Peyer's patch (tissue), 4 donors: ENCODE measurements at regions not wholly inside any gene's neighbourhood (a gene's known extent, or its start where the extent isn't known, plus 50 kb on each side); places are given as distances from the start of the nearest gene placed in this dataset.

Experiments used
- DNase-seq, 3 donors: peaks; one replicate each; pipeline ENCODE4 v3.0.0-alpha.2; 2017 to 2019
- H3K27ac ChIP-seq, 4 donors: fragments of 200-600 bp; sonication (generic); one replicate each; pipeline ENCODE4 v1.5.1; 2016 to 2019
- H3K27me3 ChIP-seq, 2 donors: fragments of 200-600 bp; sonication (generic); one replicate each; pipeline ENCODE4 v1.5.1; 2019
- H3K36me3 ChIP-seq, 3 donors: fragments of 200-600 bp; sonication (generic); one replicate each; pipeline ENCODE4 v1.5.1; 2016 to 2019
- H3K4me1 ChIP-seq, 4 donors: fragments of 200-600 bp; sonication (generic); one replicate each; pipeline ENCODE4 v1.5.1; 2016 to 2019
- H3K4me3 ChIP-seq, 4 donors: fragments of 200-600 bp; sonication (generic); 1 replicate in 3 of 4; 2 replicates in 1 of 4; pipeline ENCODE4 v1.5.1; 2016 to 2019; ENCODE audit warnings: mild to moderate bottlenecking in 1 of 4
- H3K9me3 ChIP-seq, 4 donors: fragments of 200-600 bp; sonication (generic); one replicate each; pipeline ENCODE4 v1.5.1; 2016 to 2019; ENCODE audit warnings: mild to moderate bottlenecking in 1 of 4
- CTCF ChIP-seq, 6 experiments: fragments of 450-650 bp in 4 of 6; fragments of 200-600 bp in 2 of 6; sonication (generic) in 1 of 6; IDR thresholded peaks; one replicate each; pipeline ENCODE4 v1.5.1; 2017 to 2019; ENCODE audit warnings: antibody characterized with exemption in 6 of 6, mild to moderate bottlenecking in 3 of 6, moderate library complexity in 1 of 6
- POLR2A ChIP-seq, 2 donors: fragments of 450-650 bp; IDR thresholded peaks; one replicate each; pipeline ENCODE4 v1.5.1; 2017; ENCODE audit warnings: antibody characterized with exemption in 2 of 2, mild to moderate bottlenecking in 2 of 2, moderate library complexity in 2 of 2

- H3K4me3 ChIP-seq: no peak overlapping the region
- H3K27me3 ChIP-seq: no peaks in the 10 kb centered on the region
- no peaks in the 10 kb centered on the region for H3K9me3 ChIP-seq
- H3K27ac ChIP-seq: no peak overlapping the region
- no peaks in the 10 kb centered on the region for H3K4me1 ChIP-seq
- H3K36me3 ChIP-seq: no peaks in the 10 kb centered on the region
- TF ChIP-seq CTCF (IDR thresholded peaks at IDR 0.05) (no peak), POLR2A (IDR thresholded peaks at IDR 0.05) (no peak)
- no peak for DNase-seq
Measured at GRCh38 chr7:138378741-138379559, 81.1 kb upstream of the TRIM24 start.

DNA sequence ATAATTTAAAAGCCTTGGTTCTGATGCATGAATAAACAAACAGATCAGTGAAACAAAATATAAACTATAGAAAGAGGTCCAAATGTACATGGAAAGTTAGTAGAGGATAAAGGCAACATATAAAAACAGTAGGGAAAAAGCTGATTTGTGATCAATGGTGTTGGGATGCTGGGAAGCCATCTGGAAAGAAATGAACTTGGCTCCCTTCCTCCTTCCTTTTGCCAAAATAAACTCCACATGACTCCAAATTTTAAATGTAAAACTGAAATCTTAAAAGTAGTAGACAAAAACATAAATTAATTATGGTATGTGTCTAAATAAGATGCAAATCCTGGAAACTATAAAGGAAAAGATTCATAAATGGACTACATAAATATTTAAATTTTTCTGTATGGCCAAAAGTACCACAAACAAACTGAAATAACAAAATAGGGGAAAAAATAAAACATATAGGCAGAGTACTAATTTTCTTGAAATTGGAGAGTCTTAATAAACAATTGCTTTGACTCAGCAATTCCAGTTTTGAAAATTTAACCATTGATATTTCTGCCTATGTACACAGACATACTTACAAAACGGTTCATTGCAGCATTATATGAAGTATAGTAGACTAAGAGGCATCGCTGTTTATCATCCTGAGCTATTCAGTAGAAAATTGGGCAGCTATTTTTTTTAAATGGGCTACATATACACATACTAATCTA, 77.0 kb upstream of the TRIM24 start:
- Histone ChIP-seq H3K27ac (no peak overlapping the region), H3K4me1 (no peaks in the 10 kb centered on the region), H3K27me3 (no peaks in the 10 kb centered on the region), H3K36me3 (no peaks in the 10 kb centered on the region), H3K9me3 (no peaks in the 10 kb centered on the region), H3K4me3 (no peak overlapping the region)
- TF ChIP-seq POLR2A (IDR thresholded peaks at IDR 0.05) (no peak), CTCF (IDR thresholded peaks at IDR 0.05) (no peak)
- DNase-seq: no peak

- no peak for DNase-seq
- H3K4me1 ChIP-seq: no peaks in the 10 kb centered on the region
- H3K36me3 ChIP-seq: no peaks in the 10 kb centered on the region
- no peak overlapping the region for H3K27ac ChIP-seq
- no peak overlapping the region for H3K4me3 ChIP-seq
- TF ChIP-seq CTCF (IDR thresholded peaks at IDR 0.05) (no peak), POLR2A (IDR thresholded peaks at IDR 0.05) (no peak)
- no peaks in the 10 kb centered on the region for H3K27me3 ChIP-seq
- no peaks in the 10 kb centered on the region for H3K9me3 ChIP-seq
Measured at GRCh38 chr7:138386821-138387220, 73.2 kb upstream of the TRIM24 start.

DNA sequence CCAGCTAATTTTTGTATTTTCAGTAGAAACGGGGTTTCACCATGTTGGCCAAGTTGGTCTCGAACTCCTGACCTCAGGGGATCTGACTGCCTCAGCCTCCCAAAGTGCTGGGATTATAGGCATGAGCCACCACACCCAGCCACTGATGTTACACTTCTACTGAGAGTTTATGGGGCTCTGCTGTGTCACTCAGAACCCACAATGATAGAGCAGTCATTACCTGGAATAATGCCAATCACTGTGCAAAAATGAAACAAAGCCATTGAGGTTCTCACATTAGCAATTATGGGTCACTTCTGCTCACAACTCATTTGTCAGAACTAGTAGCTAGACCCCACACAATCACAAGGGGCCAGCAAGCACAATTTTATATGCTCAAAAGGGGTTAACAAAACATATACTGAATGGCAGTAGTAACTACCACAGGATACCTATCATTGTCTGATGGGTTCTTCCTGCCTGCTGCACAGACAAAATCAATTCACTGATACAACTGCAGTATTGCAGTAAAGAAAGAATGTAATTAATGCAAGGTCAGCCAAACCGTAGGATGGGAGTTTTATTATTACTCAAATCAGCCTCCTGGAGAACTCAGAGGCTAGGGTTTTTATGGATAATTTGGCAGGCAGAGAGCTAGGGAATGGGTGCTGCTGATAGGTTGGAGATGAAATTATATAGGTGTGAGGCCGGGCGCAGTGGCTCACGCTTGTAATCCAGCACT, 72.1 kb upstream of the TRIM24 start:
- H3K4me3 ChIP-seq: no peak overlapping the region
- no peaks in the 10 kb centered on the region for H3K9me3 ChIP-seq
- no peaks in the 10 kb centered on the region for H3K27me3 ChIP-seq
- H3K27ac ChIP-seq: no peak overlapping the region
- no peaks in the 10 kb centered on the region for H3K36me3 ChIP-seq
- H3K4me1 ChIP-seq: no peaks in the 10 kb centered on the region
- TF ChIP-seq POLR2A (IDR thresholded peaks at IDR 0.05) (no peak), CTCF (IDR thresholded peaks at IDR 0.05) (no peak)
- no peak for DNase-seq

DNA sequence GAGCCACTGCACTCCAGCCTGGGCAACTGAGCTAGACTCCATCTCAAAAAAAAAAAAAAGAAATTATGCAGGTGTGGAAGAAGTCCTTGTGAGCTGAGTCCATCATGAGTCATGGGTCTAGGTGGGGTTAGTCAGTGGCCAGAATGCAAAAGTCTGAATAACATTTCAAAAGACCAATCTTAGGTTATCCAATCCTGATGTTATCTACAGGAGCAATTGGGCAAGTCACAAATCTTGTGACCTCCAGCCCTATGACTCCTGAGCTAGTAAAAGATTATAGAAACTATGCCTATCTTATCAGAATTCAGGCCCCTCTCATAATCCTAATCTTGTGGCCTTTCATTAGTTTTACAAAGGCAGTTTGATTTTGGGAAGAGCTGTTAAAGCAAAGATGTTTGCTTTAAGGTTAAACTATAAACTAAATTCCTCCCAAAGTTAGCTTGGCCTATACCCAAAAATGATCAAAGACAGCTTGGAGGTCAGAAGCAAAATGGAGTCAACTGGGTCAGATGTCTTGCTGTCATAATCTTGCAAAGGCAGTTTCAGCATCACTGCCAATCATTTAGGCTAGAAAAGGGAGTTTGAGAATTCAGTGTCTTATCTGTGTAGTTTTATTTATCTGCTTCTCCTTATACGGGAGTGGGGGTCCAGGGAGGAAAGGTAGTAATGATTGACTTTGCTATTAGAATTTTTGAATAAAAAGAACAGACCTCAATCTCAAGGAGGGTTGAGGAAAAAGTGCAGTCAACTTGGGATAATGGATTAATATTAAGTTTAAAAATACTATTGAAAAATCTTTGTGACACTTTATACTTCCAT, 71.2 kb upstream of the TRIM24 start:
- TF ChIP-seq CTCF (IDR thresholded peaks at IDR 0.05) (no peak), POLR2A (IDR thresholded peaks at IDR 0.05) (no peak)
- H3K36me3 ChIP-seq: no peaks in the 10 kb centered on the region
- H3K27me3 ChIP-seq: no peaks in the 10 kb centered on the region
- no peak for DNase-seq
- H3K4me1 ChIP-seq: no peaks in the 10 kb centered on the region
- H3K27ac ChIP-seq: no peak overlapping the region
- no peak overlapping the region for H3K4me3 ChIP-seq
- no peaks in the 10 kb centered on the region for H3K9me3 ChIP-seq
